ENCODE measurements at regions not wholly inside any gene's neighbourhood (a gene's known extent, or its start where the extent isn't known, plus 50 kb on each side); places are given as distances from the start of the nearest gene placed in this dataset.

GRCh38 chr5:143547342-143547741 lies 143.9 kb upstream of the NR3C1 start:
- Mint-ChIP-seq H3K27me3 (ENCODE audit: low read depth in 3 of 3) (no peaks in the 10 kb centered on the region), H3K9me3 (peaks cover 0 to 7% (median 4%) of the 10 kb centered on the region in 7 donors), H3K4me3 (no peak overlapping the region), H3K27ac (no peak overlapping the region), H3K4me1 (peaks cover 4% of the 10 kb centered on the region), H3K36me3 (no peaks in the 10 kb centered on the region)
- no peak overlapping the region for H3K4me3 ChIP-seq (replicated peaks in 1 of 3; ENCODE audit: low read depth in 2 of 3, low read length in 3 of 3)
- H3K27me3 ChIP-seq (ENCODE audit: control insufficient read depth in 2 of 2, insufficient read depth in 2 of 2, low read length in 2 of 2) = no peaks in the 10 kb centered on the region
- no peaks in the 10 kb centered on the region for H4K20me1 ChIP-seq (ENCODE audit: insufficient read depth, low read length)
- TF ChIP-seq, protein P1, sequence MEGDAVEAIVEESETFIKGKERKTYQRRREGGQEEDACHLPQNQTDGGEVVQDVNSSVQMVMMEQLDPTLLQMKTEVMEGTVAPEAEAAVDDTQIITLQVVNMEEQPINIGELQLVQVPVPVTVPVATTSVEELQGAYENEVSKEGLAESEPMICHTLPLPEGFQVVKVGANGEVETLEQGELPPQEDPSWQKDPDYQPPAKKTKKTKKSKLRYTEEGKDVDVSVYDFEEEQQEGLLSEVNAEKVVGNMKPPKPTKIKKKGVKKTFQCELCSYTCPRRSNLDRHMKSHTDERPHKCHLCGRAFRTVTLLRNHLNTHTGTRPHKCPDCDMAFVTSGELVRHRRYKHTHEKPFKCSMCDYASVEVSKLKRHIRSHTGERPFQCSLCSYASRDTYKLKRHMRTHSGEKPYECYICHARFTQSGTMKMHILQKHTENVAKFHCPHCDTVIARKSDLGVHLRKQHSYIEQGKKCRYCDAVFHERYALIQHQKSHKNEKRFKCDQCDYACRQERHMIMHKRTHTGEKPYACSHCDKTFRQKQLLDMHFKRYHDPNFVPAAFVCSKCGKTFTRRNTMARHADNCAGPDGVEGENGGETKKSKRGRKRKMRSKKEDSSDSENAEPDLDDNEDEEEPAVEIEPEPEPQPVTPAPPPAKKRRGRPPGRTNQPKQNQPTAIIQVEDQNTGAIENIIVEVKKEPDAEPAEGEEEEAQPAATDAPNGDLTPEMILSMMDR (IDR thresholded peaks at IDR 0.05) = no peak
- no peaks in the 10 kb centered on the region for H3K9me3 ChIP-seq (replicated peaks in 1 of 2; ENCODE audit: control insufficient read depth in 1 of 2, insufficient read depth in 1 of 2, low read length in 2 of 2)
- H3K4me1 ChIP-seq (ENCODE audit: control insufficient read depth in 1 of 2, insufficient read depth in 2 of 2, low read length in 2 of 2) = no peaks in the 10 kb centered on the region
- DNase-seq = no peak
- no peak overlapping the region for H3K4me2 ChIP-seq (replicated peaks; ENCODE audit: extremely low read depth, low read length, poor library complexity, severe bottlenecking)
- no peak overlapping the region for H3K9ac ChIP-seq (ENCODE audit: insufficient read depth, low read length, poor library complexity, severe bottlenecking)
- H3K79me2 ChIP-seq (ENCODE audit: insufficient read depth, low read length) = no peaks in the 10 kb centered on the region
- no peak overlapping the region for H3K27ac ChIP-seq (ENCODE audit: low read depth in 1 of 2, low read length in 2 of 2)
- H3K36me3 ChIP-seq (replicated peaks in 1 of 2; ENCODE audit: control insufficient read depth in 1 of 2, insufficient read depth in 2 of 2, low read length in 2 of 2) = no peaks in the 10 kb centered on the region
- intact Hi-C loops (cut with micrococcal nuclease) = no loop called here
- no peak overlapping the region for H2AFZ ChIP-seq (ENCODE audit: insufficient read depth, low read depth, low read length, poor library complexity, severe bottlenecking)

DNA sequence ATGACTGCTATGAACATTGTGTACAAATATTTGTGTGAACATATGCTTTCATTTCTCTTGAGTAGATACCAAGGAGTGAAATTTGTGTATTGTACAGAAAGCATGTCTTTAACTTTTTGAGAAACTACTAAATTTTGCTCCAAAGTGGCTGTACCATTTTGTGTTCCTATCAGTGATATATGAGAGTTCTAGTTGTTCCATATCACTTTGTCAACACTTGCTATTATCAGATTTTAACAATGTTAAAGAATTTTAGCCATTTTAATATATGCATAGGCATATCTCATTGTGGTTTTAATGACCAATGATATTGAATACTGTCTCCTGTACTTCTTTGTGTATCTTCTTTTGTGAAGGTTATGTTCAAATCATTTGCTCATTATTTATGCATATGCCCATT lies 142.9 kb upstream of the NR3C1 start:
- H3K79me2 ChIP-seq (ENCODE audit: insufficient read depth, low read length) = no peaks in the 10 kb centered on the region
- Mint-ChIP-seq H3K27ac (no peak overlapping the region), H3K27me3 (ENCODE audit: low read depth in 3 of 3) (no peaks in the 10 kb centered on the region), H3K4me1 (no peaks in the 10 kb centered on the region), H3K36me3 (no peaks in the 10 kb centered on the region), H3K4me3 (no peak overlapping the region), H3K9me3 (peaks cover 0 to 7% (median 4%) of the 10 kb centered on the region in 7 donors)
- H2AFZ ChIP-seq (ENCODE audit: insufficient read depth, low read depth, low read length, poor library complexity, severe bottlenecking) = no peak overlapping the region
- no peak overlapping the region for H3K9ac ChIP-seq (ENCODE audit: insufficient read depth, low read length, poor library complexity, severe bottlenecking)
- no peaks in the 10 kb centered on the region for H4K20me1 ChIP-seq (ENCODE audit: insufficient read depth, low read length)
- H3K4me2 ChIP-seq (replicated peaks; ENCODE audit: extremely low read depth, low read length, poor library complexity, severe bottlenecking) = no peak overlapping the region
- no peaks in the 10 kb centered on the region for H3K4me1 ChIP-seq (ENCODE audit: control insufficient read depth in 1 of 2, insufficient read depth in 2 of 2, low read length in 2 of 2)
- no peaks in the 10 kb centered on the region for H3K27me3 ChIP-seq (ENCODE audit: control insufficient read depth in 2 of 2, insufficient read depth in 2 of 2, low read length in 2 of 2)
- no peak overlapping the region for H3K27ac ChIP-seq (ENCODE audit: low read depth in 1 of 2, low read length in 2 of 2)
- intact Hi-C loops (cut with micrococcal nuclease) = no loop called here
- H3K9me3 ChIP-seq (replicated peaks in 1 of 2; ENCODE audit: control insufficient read depth in 1 of 2, insufficient read depth in 1 of 2, low read length in 2 of 2) = no peaks in the 10 kb centered on the region
- no peak overlapping the region for H3K4me3 ChIP-seq (replicated peaks in 1 of 3; ENCODE audit: low read depth in 2 of 3, low read length in 3 of 3)
- DNase-seq = no peak
- no peaks in the 10 kb centered on the region for H3K36me3 ChIP-seq (replicated peaks in 1 of 2; ENCODE audit: control insufficient read depth in 1 of 2, insufficient read depth in 2 of 2, low read length in 2 of 2)
- TF ChIP-seq, protein P1 (IDR thresholded peaks at IDR 0.05) = no peak
